SK-N-MC (cell line): ENCODE measurements at regions not wholly inside any gene's neighbourhood (a gene's known extent, or its start where the extent isn't known, plus 50 kb on each side); places are given as distances from the start of the nearest gene placed in this dataset.
"Not testable (repeated sequence)": the region's sequence is repeated elsewhere in the genome, so short reads cannot be mapped to it uniquely, and the experiment has no call there.

ENCODE experiments used
- EZH2 ChIP-seq: fragments of 200-600 bp; sonication (generic); IDR thresholded peaks from one replicate; pipeline ENCODE4 v1.6.1; 2017; ENCODE audit warnings: antibody characterized with exemption
- FOXP2 ChIP-seq: optimal IDR thresholded peaks from 2 replicates; pipeline ENCODE3; 2011; ENCODE audit warnings: mild to moderate bottlenecking, moderate library complexity; ENCODE audit not compliant: insufficient read depth; ENCODE audit errors: extremely low read length, control extremely low read depth
- POLR2AphosphoS5 ChIP-seq: IDR thresholded peaks from 2 replicates; pipeline ENCODE4 v1.6.1; 2012; ENCODE audit warnings: mild to moderate bottlenecking, low read depth, low read length, borderline replicate concordance

- TF ChIP-seq EZH2, POLR2AphosphoS5, FOXP2: not testable (repeated sequence)
Measured at GRCh38 chr3:90182291-90182976, 1075.0 kb downstream of the EPHA3 start.
